HepG2 (cell line): ENCODE measurements at regions not wholly inside any gene's neighbourhood (a gene's known extent, or its start where the extent isn't known, plus 50 kb on each side); places are given as distances from the start of the nearest gene placed in this dataset.

Experiments
- ATAC-seq: fragments of 200-7000 bp; cut with Tn5 transposase; 3 replicates; pipeline ENCODE4 v1.9.1; 2020; ENCODE audit warnings: mild to moderate bottlenecking, moderate library complexity
- BruUV-seq: library from RNA; stranded (reverse); fragments of 400-500 nt; replicated peaks from 2 replicates; lab custom pipeline; 2021; lab: Mats Ljungman, UMichigan
- CTCF ChIA-PET: fragments of 300-600 bp; formaldehyde crosslinking; extraction: SDS; loops from one replicate; lab custom pipeline; 2021; ENCODE audit warnings: low total read pairs, inconsistent platforms, low intra/inter-chr PET ratio; lab: Yijun Ruan, JAX
- POLR2A ChIA-PET: fragments of 350-600 bp; sonication (Branson Sonifier 250); formaldehyde crosslinking; loops from one replicate; lab custom pipeline; 2020; ENCODE audit warnings: antibody characterized with exemption, inconsistent platforms; lab: Yijun Ruan, JAX
- DNase-seq: peaks from one replicate; pipeline ENCODE4 v3.0.0-alpha.2; 2015; ENCODE audit warnings: low spot score
- FAIRE-seq: peaks from 3 replicates; lab custom pipeline; 2011; peaks lifted over from hg19 to GRCh38; lab: Jason Lieb, UNC
- H2AFZ ChIP-seq: one replicate; pipeline ENCODE4 v1.6.1; 2011; ENCODE audit warnings: low read length, inconsistent platforms
- H3K27ac ChIP-seq: fragments of 300-600 bp; 3 replicates; pipeline ENCODE4 v1.8.0; 2011; ENCODE audit warnings: mixed run types, mild to moderate bottlenecking, mixed read lengths, low read length, inconsistent platforms; ENCODE audit not compliant: insufficient read depth; ENCODE audit errors: extremely low read length
- H3K27me3 ChIP-seq, 2 experiments: fragments of 200-600 bp in 1 of 2; 2 replicates in 1 of 2; 3 replicates in 1 of 2; pipeline versions ENCODE4 v1.6.0 to v1.8.0; 2011; ENCODE audit warnings: low read length in 2 of 2, mild to moderate bottlenecking in 2 of 2, moderate library complexity in 2 of 2, inconsistent platforms in 1 of 2; ENCODE audit not compliant: insufficient read depth in 2 of 2, control insufficient read depth in 1 of 2
- H3K36me3 ChIP-seq, 2 experiments: fragments of 200-600 bp in 1 of 2; replicated peaks in 1 of 2; 2 replicates in 1 of 2; 3 replicates in 1 of 2; pipeline versions ENCODE4 v1.5.1 to v1.8.0; 2011; ENCODE audit warnings: low read length in 2 of 2, inconsistent platforms in 1 of 2; ENCODE audit not compliant: insufficient read depth in 2 of 2, control insufficient read depth in 1 of 2
- H3K4me1 ChIP-seq: 2 replicates; pipeline ENCODE4 v1.5.1; 2012; ENCODE audit warnings: low read length, inconsistent platforms; ENCODE audit not compliant: insufficient read depth
- H3K4me2 ChIP-seq: 2 replicates; pipeline ENCODE4 v1.6.0; 2011; ENCODE audit warnings: low read depth, low read length, inconsistent platforms
- H3K4me3 ChIP-seq, 3 experiments: fragments of 200-600 bp in 1 of 3; sonication (generic), shearing (Covaris generic) in 1 of 3; replicated peaks in 1 of 3; 2 replicates each; pipeline ENCODE4 v1.5.1; 2011 to 2016; ENCODE audit warnings: low read length in 3 of 3, inconsistent platforms in 2 of 3, low read depth in 2 of 3, mild to moderate bottlenecking in 2 of 3, control low read depth in 1 of 3, mixed read lengths in 1 of 3; ENCODE audit not compliant: insufficient read depth in 1 of 3
- H3K79me2 ChIP-seq: one replicate; pipeline ENCODE4 v1.6.1; 2011; ENCODE audit warnings: low read length, inconsistent platforms; ENCODE audit not compliant: insufficient read depth
- H3K9ac ChIP-seq: 2 replicates; pipeline ENCODE4 v1.6.0; 2011; ENCODE audit warnings: mild to moderate bottlenecking, low read depth, low read length, inconsistent platforms; ENCODE audit not compliant: insufficient read depth
- H3K9me3 ChIP-seq: 2 replicates; pipeline ENCODE4 v1.5.1; 2012; ENCODE audit warnings: mild to moderate bottlenecking, low read length
- H4K20me1 ChIP-seq: 2 replicates; pipeline ENCODE4 v1.6.0; 2011; ENCODE audit warnings: inconsistent platforms, mild to moderate bottlenecking, low read length, moderate library complexity; ENCODE audit not compliant: insufficient read depth
- MYNN ChIP-seq: sonication (generic); formaldehyde crosslinking; IDR thresholded peaks from 2 replicates; pipeline ENCODE4 v1.4.0; 2020; ENCODE audit warnings: mild to moderate bottlenecking, low read depth, missing genetic modification reagents
- PLRG1 ChIP-seq: fragments of 450-650 bp; conservative IDR thresholded peaks from 2 replicates; pipeline ENCODE4 v1.6.1; 2016
- SP1 ChIP-seq, 2 experiments: fragments of 450-650 bp in 1 of 2; sonication (generic) in 1 of 2; formaldehyde crosslinking in 1 of 2; IDR thresholded peaks; 2 replicates each; pipeline versions ENCODE4 v1.4.0 to v1.6.1; 2016 to 2020; ENCODE audit warnings: missing genetic modification reagents in 1 of 2
- ZNF251 ChIP-seq: sonication (generic); formaldehyde crosslinking; IDR thresholded peaks from 2 replicates; pipeline ENCODE4 v1.9.0; 2021; ENCODE audit warnings: mild to moderate bottlenecking, missing genetic modification reagents
- ZNF567 ChIP-seq: sonication (generic); formaldehyde crosslinking; IDR thresholded peaks from 2 replicates; pipeline ENCODE4 v1.8.1; 2023; ENCODE audit warnings: mild to moderate bottlenecking, missing genetic modification reagents, borderline replicate concordance
- ZNF768 ChIP-seq: sonication (generic); formaldehyde crosslinking; IDR thresholded peaks from 2 replicates; pipeline ENCODE4 v1.4.0; 2020; ENCODE audit warnings: missing genetic modification reagents
- ZNF775 ChIP-seq: sonication (generic); formaldehyde crosslinking; IDR thresholded peaks from 2 replicates; pipeline ENCODE4 v1.4.0; 2020; ENCODE audit warnings: missing genetic modification reagents, mild to moderate bottlenecking, moderate library complexity, borderline replicate concordance
- WGBS: methylation state at CpG from one replicate; pipeline ENCODE4 v1.1.6; 2017; ENCODE audit warnings: low lambda C conversion rate; 5-methylcytosine and 5-hydroxymethylcytosine counted together
- in situ Hi-C: cut with HindIII; loops from 2 replicates; pipeline ENCODE4 v1.10.0; 2017; ENCODE audit warnings: low pct_unique_long_range_greater_than_20kb; ENCODE audit not compliant: extremely low pct_ligation_motif_present
- intact Hi-C: fragments of 100-400 bp; cut with micrococcal nuclease; formaldehyde crosslinking; loops from one replicate; pipeline ENCODE4 v1.10.0; 2022; ENCODE audit not compliant: unreplicated experiment
- TF ChIP-seq, protein P1 (sequence below): sonication (generic); formaldehyde crosslinking; IDR thresholded peaks from 2 replicates; pipeline ENCODE4 v1.8.1; 2022; ENCODE audit warnings: low read depth, mild to moderate bottlenecking, missing genetic modification reagents
- TF ChIP-seq, protein P2 (sequence below): IDR thresholded peaks from 2 replicates; pipeline ENCODE4 v1.6.1; 2016; ENCODE audit warnings: missing compliant biosample characterization, missing genetic modification reagents, borderline replicate concordance
- TF ChIP-seq, protein P3 (sequence below): sonication (generic); formaldehyde crosslinking; IDR thresholded peaks from 2 replicates; pipeline ENCODE4 v1.4.0; 2020; ENCODE audit warnings: missing genetic modification reagents

DNA sequence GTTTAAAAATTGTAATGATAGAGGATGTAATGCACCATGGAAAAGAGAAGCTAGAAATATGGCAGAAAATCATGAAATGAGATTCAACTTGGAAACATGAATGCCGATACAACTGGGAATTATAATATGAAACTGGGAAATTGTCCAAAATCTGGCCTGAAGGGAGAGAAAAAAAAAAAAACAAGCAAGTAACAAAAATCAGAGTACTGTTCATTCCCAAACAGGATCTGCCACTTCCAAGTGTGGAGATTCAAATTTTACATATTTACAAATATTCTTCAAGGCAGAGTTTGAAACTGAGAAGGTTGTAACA is 56.6 kb upstream of the MOCS2 start (continued):
- TF ChIP-seq, protein P1, sequence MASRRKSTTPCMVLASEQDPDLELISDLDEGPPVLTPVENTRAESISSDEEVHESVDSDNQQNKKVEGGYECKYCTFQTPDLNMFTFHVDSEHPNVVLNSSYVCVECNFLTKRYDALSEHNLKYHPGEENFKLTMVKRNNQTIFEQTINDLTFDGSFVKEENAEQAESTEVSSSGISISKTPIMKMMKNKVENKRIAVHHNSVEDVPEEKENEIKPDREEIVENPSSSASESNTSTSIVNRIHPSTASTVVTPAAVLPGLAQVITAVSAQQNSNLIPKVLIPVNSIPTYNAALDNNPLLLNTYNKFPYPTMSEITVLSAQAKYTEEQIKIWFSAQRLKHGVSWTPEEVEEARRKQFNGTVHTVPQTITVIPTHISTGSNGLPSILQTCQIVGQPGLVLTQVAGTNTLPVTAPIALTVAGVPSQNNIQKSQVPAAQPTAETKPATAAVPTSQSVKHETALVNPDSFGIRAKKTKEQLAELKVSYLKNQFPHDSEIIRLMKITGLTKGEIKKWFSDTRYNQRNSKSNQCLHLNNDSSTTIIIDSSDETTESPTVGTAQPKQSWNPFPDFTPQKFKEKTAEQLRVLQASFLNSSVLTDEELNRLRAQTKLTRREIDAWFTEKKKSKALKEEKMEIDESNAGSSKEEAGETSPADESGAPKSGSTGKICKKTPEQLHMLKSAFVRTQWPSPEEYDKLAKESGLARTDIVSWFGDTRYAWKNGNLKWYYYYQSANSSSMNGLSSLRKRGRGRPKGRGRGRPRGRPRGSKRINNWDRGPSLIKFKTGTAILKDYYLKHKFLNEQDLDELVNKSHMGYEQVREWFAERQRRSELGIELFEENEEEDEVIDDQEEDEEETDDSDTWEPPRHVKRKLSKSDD, result no peak
- TF ChIP-seq PLRG1 (no peak), ZNF768 (CRISPR knock-in tag) (no peak), SP1 (IDR thresholded peaks at IDR 0.05) (no peak), SP1 (CRISPR knock-in tag; IDR thresholded peaks at IDR 0.05) (no peak), ZNF251 (CRISPR knock-in tag) (no peak)

DNA sequence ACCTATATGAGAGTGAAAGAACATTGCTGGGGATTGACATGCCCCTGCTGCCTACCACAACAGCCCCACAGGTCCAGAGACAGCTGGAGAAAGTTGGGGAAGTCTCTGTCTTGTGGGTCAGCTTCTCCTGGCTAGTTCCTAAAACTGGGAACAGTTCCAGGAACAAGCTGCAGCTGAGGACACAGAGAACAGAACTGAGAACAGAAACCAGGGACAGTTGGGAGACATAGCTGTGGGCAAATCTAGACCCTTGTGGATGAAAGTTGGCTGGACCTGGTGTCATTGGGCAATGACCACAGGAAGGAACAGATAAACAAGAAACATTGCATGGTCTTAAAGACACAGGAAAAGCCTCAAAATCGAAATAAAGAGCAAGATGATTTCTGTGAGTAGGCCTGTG is 58.3 kb upstream of the MOCS2 start:
- TF ChIP-seq ZNF775, result no peak
- TF ChIP-seq ZNF567 (CRISPR knock-in tag), result no peak
- TF ChIP-seq, protein P2, sequence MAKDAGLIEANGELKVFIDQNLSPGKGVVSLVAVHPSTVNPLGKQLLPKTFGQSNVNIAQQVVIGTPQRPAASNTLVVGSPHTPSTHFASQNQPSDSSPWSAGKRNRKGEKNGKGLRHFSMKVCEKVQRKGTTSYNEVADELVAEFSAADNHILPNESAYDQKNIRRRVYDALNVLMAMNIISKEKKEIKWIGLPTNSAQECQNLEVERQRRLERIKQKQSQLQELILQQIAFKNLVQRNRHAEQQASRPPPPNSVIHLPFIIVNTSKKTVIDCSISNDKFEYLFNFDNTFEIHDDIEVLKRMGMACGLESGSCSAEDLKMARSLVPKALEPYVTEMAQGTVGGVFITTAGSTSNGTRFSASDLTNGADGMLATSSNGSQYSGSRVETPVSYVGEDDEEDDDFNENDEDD (CRISPR knock-in tag), result no peak
- no peak for TF ChIP-seq MYNN (CRISPR knock-in tag)
- TF ChIP-seq, protein P3, sequence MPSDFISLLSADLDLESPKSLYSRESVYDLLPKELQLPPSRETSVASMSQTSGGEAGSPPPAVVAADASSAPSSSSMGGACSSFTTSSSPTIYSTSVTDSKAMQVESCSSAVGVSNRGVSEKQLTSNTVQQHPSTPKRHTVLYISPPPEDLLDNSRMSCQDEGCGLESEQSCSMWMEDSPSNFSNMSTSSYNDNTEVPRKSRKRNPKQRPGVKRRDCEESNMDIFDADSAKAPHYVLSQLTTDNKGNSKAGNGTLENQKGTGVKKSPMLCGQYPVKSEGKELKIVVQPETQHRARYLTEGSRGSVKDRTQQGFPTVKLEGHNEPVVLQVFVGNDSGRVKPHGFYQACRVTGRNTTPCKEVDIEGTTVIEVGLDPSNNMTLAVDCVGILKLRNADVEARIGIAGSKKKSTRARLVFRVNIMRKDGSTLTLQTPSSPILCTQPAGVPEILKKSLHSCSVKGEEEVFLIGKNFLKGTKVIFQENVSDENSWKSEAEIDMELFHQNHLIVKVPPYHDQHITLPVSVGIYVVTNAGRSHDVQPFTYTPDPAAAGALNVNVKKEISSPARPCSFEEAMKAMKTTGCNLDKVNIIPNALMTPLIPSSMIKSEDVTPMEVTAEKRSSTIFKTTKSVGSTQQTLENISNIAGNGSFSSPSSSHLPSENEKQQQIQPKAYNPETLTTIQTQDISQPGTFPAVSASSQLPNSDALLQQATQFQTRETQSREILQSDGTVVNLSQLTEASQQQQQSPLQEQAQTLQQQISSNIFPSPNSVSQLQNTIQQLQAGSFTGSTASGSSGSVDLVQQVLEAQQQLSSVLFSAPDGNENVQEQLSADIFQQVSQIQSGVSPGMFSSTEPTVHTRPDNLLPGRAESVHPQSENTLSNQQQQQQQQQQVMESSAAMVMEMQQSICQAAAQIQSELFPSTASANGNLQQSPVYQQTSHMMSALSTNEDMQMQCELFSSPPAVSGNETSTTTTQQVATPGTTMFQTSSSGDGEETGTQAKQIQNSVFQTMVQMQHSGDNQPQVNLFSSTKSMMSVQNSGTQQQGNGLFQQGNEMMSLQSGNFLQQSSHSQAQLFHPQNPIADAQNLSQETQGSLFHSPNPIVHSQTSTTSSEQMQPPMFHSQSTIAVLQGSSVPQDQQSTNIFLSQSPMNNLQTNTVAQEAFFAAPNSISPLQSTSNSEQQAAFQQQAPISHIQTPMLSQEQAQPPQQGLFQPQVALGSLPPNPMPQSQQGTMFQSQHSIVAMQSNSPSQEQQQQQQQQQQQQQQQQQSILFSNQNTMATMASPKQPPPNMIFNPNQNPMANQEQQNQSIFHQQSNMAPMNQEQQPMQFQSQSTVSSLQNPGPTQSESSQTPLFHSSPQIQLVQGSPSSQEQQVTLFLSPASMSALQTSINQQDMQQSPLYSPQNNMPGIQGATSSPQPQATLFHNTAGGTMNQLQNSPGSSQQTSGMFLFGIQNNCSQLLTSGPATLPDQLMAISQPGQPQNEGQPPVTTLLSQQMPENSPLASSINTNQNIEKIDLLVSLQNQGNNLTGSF (CRISPR knock-in tag), result no peak
- Histone ChIP-seq H3K4me3 (no peak overlapping the region), H3K4me2 (no peak overlapping the region), H3K4me1 (peaks cover 17% of the 10 kb centered on the region), H3K79me2 (no peaks in the 10 kb centered on the region), H3K27me3 (no peaks in the 10 kb centered on the region), H3K27ac (no peak overlapping the region), H3K9ac (no peak overlapping the region), H2AFZ (no peak overlapping the region), H4K20me1 (no peaks in the 10 kb centered on the region), H3K9me3 (no peaks in the 10 kb centered on the region), H3K36me3 (no peaks in the 10 kb centered on the region)
- intact Hi-C loops (no loop called here), in situ Hi-C loops (no loop called here)
- DNase-seq (no peak), ATAC-seq (no peak), FAIRE-seq (no peak)
- ChIA-PET POLR2A (no interaction called here), CTCF (no interaction called here)
- WGBS, result 0% methylated on average over 1 of the region's 1 CpG
- no TSS peak for BruUV-seq
